Skeletal muscle satellite cell (primary cell): ENCODE measurements at regions not wholly inside any gene's neighbourhood (a gene's known extent, or its start where the extent isn't known, plus 50 kb on each side); places are given as distances from the start of the nearest gene placed in this dataset.

Experiments used
- H3K27me3 ChIP-seq: 2 replicates; pipeline ENCODE4 v1.7.0; 2013; ENCODE audit warnings: low read length; ENCODE audit not compliant: control insufficient read depth, insufficient read depth
- H3K36me3 ChIP-seq: 2 replicates; pipeline ENCODE4 v1.7.0; 2013; ENCODE audit warnings: mild to moderate bottlenecking, control low read depth, low read length; ENCODE audit not compliant: insufficient read depth
- H3K4me1 ChIP-seq: 2 replicates; pipeline ENCODE4 v1.7.0; 2013; ENCODE audit warnings: low read length; ENCODE audit not compliant: control insufficient read depth, insufficient read depth
- H3K4me2 ChIP-seq: 2 replicates; pipeline ENCODE4 v1.7.0; 2013; ENCODE audit warnings: mild to moderate bottlenecking, low read length
- H3K4me3 ChIP-seq: 2 replicates; pipeline ENCODE4 v1.7.0; 2013; ENCODE audit warnings: low read length
- H3K9ac ChIP-seq: 2 replicates; pipeline ENCODE4 v1.7.0; 2013; ENCODE audit warnings: mild to moderate bottlenecking, low read depth, low read length, moderate library complexity
- H3K9me3 ChIP-seq: replicated peaks from 2 replicates; pipeline ENCODE4 v1.7.0; 2013; ENCODE audit warnings: mild to moderate bottlenecking, control low read depth, low read length

GRCh38 chr1:104923075-104923474 lies 1173.4 kb downstream of the AMY1C start:
- no peaks in the 10 kb centered on the region for H3K4me1 ChIP-seq
- H3K9me3 ChIP-seq, result peaks cover 4% of the 10 kb centered on the region
- H3K36me3 ChIP-seq, result no peaks in the 10 kb centered on the region
- no peak overlapping the region for H3K4me3 ChIP-seq
- H3K4me2 ChIP-seq, result no peak overlapping the region
- no peak overlapping the region for H3K9ac ChIP-seq
- no peaks in the 10 kb centered on the region for H3K27me3 ChIP-seq

GRCh38 chr1:104929280-104929679 lies 1179.6 kb downstream of the AMY1C start:
- Histone ChIP-seq H3K27me3 (no peaks in the 10 kb centered on the region), H3K9me3 (peaks cover 6% of the 10 kb centered on the region), H3K4me2 (no peak overlapping the region), H3K36me3 (no peaks in the 10 kb centered on the region), H3K9ac (no peak overlapping the region), H3K4me1 (no peaks in the 10 kb centered on the region), H3K4me3 (no peak overlapping the region)

GRCh38 chr1:104932030-104932915 lies 1182.6 kb downstream of the AMY1C start:
- peaks cover 6% of the 10 kb centered on the region for H3K9me3 ChIP-seq
- H3K4me2 ChIP-seq, result no peak overlapping the region
- H3K9ac ChIP-seq, result no peak overlapping the region
- H3K4me3 ChIP-seq, result no peak overlapping the region
- H3K36me3 ChIP-seq, result no peaks in the 10 kb centered on the region
- H3K4me1 ChIP-seq, result no peaks in the 10 kb centered on the region
- no peaks in the 10 kb centered on the region for H3K27me3 ChIP-seq

GRCh38 chr1:104932949-104933679 lies 1183.4 kb downstream of the AMY1C start:
- Histone ChIP-seq H3K4me3 (no peak overlapping the region), H3K4me2 (no peak overlapping the region), H3K4me1 (no peaks in the 10 kb centered on the region), H3K9ac (no peak overlapping the region), H3K9me3 (peaks cover 6% of the 10 kb centered on the region), H3K36me3 (no peaks in the 10 kb centered on the region), H3K27me3 (no peaks in the 10 kb centered on the region)

GRCh38 chr1:104933846-104934245 lies 1184.1 kb downstream of the AMY1C start:
- no peaks in the 10 kb centered on the region for H3K36me3 ChIP-seq
- H3K4me2 ChIP-seq, result no peak overlapping the region
- no peaks in the 10 kb centered on the region for H3K4me1 ChIP-seq

GRCh38 chr1:104945406-104945805 lies 1195.7 kb downstream of the AMY1C start:
- Histone ChIP-seq H3K27me3 (no peaks in the 10 kb centered on the region), H3K4me1 (no peaks in the 10 kb centered on the region), H3K9ac (no peak overlapping the region), H3K4me3 (no peak overlapping the region), H3K4me2 (no peak overlapping the region), H3K9me3 (peaks cover 6% of the 10 kb centered on the region), H3K36me3 (no peaks in the 10 kb centered on the region)

More at GRCh38 chr1:104933846-104934245, 1184.1 kb downstream of the AMY1C start:
- Histone ChIP-seq H3K27me3 (no peaks in the 10 kb centered on the region), H3K4me3 (no peak overlapping the region), H3K9ac (no peak overlapping the region), H3K9me3 (peaks cover 3% of the 10 kb centered on the region)

GRCh38 chr1:104946558-104947210 lies 1197.0 kb downstream of the AMY1C start:
- H3K4me1 ChIP-seq, result no peaks in the 10 kb centered on the region
- no peak overlapping the region for H3K4me2 ChIP-seq
- no peak overlapping the region for H3K4me3 ChIP-seq
- H3K36me3 ChIP-seq, result no peaks in the 10 kb centered on the region
- H3K9ac ChIP-seq, result no peak overlapping the region
- H3K27me3 ChIP-seq, result no peaks in the 10 kb centered on the region
- peaks cover 6% of the 10 kb centered on the region for H3K9me3 ChIP-seq

- Histone ChIP-seq H3K9me3 (no peaks in the 10 kb centered on the region), H3K4me1 (no peaks in the 10 kb centered on the region), H3K9ac (no peak overlapping the region), H3K4me2 (no peak overlapping the region), H3K4me3 (no peak overlapping the region), H3K27me3 (no peaks in the 10 kb centered on the region), H3K36me3 (no peaks in the 10 kb centered on the region)
These were observed 1203.9 kb downstream of the AMY1C start for GRCh38 chr1:104953555-104953954.

- H3K9me3 ChIP-seq, result peaks cover 3% of the 10 kb centered on the region
- no peaks in the 10 kb centered on the region for H3K36me3 ChIP-seq
- H3K4me2 ChIP-seq, result no peak overlapping the region
- no peaks in the 10 kb centered on the region for H3K27me3 ChIP-seq
- no peak overlapping the region for H3K4me3 ChIP-seq
- H3K4me1 ChIP-seq, result no peaks in the 10 kb centered on the region
- no peak overlapping the region for H3K9ac ChIP-seq
These were observed 1223.8 kb downstream of the AMY1C start for GRCh38 chr1:104973516-104973915.

- no peak overlapping the region for H3K4me3 ChIP-seq
- no peak overlapping the region for H3K4me2 ChIP-seq
- H3K9me3 ChIP-seq, result peaks cover 3% of the 10 kb centered on the region
- no peaks in the 10 kb centered on the region for H3K4me1 ChIP-seq
- no peak overlapping the region for H3K9ac ChIP-seq
- H3K36me3 ChIP-seq, result no peaks in the 10 kb centered on the region
- no peaks in the 10 kb centered on the region for H3K27me3 ChIP-seq
These were observed 1230.0 kb downstream of the AMY1C start for GRCh38 chr1:104979651-104980050.

- Histone ChIP-seq H3K36me3 (no peaks in the 10 kb centered on the region), H3K9ac (no peak overlapping the region), H3K9me3 (no peaks in the 10 kb centered on the region), H3K4me3 (no peak overlapping the region), H3K27me3 (no peaks in the 10 kb centered on the region), H3K4me1 (no peaks in the 10 kb centered on the region), H3K4me2 (no peak overlapping the region)
These were observed 1237.5 kb downstream of the AMY1C start for GRCh38 chr1:104987210-104987609.
